SU-DHL-6 (cell line): ENCODE measurements at regions not wholly inside any gene's neighbourhood (a gene's known extent, or its start where the extent isn't known, plus 50 kb on each side); places are given as distances from the start of the nearest gene placed in this dataset.

Experiments
- EZH2phosphoT487 ChIP-seq: fragments of 200-600 bp; sonication (generic), shearing (Covaris generic); conservative IDR thresholded peaks from 2 replicates; pipeline ENCODE4 v1.6.1; 2018; ENCODE audit warnings: mild to moderate bottlenecking, antibody characterized with exemption, low read length, moderate library complexity, mixed read lengths
- TF ChIP-seq, protein P1 (sequence below): fragments of 200-600 bp; sonication (generic); IDR thresholded peaks from one replicate; pipeline ENCODE4 v1.5.1; 2017; ENCODE audit warnings: antibody characterized with exemption, mild to moderate bottlenecking, low read length, moderate library complexity; ENCODE audit not compliant: insufficient read depth, poor library complexity, severe bottlenecking

DNA sequence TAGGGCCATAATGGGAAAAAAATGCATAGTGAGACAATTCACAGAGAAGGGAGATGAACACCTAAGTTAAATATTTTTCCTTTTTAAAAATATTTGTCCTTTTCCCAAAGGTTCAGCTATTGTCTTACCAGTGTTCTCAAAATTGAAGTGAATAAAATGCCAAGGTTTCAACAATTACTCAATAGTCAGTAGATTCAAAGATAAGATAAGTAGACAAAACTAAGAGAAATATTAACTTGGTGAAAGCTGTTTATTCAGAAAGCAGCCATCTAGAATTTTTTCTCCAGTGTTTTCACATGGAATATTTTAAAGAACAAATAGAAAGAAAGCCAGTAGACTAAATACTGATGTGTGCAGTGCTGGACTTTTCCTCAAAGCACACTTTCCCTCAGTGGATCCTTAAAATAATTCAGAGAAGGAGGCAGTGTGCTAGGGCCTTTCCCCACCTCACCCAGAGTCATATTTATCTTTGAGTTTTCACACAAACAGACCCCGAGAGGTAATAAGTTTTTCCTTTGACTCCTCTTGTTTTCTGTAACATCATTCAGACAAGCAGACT, 144.5 kb upstream of the PLEKHG7 start:
- TF ChIP-seq, protein P1, sequence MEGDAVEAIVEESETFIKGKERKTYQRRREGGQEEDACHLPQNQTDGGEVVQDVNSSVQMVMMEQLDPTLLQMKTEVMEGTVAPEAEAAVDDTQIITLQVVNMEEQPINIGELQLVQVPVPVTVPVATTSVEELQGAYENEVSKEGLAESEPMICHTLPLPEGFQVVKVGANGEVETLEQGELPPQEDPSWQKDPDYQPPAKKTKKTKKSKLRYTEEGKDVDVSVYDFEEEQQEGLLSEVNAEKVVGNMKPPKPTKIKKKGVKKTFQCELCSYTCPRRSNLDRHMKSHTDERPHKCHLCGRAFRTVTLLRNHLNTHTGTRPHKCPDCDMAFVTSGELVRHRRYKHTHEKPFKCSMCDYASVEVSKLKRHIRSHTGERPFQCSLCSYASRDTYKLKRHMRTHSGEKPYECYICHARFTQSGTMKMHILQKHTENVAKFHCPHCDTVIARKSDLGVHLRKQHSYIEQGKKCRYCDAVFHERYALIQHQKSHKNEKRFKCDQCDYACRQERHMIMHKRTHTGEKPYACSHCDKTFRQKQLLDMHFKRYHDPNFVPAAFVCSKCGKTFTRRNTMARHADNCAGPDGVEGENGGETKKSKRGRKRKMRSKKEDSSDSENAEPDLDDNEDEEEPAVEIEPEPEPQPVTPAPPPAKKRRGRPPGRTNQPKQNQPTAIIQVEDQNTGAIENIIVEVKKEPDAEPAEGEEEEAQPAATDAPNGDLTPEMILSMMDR: no peak
- TF ChIP-seq EZH2phosphoT487: no peak
